Stomach (tissue), 8 donors: ENCODE measurements at regions not wholly inside any gene's neighbourhood (a gene's known extent, or its start where the extent isn't known, plus 50 kb on each side); places are given as distances from the start of the nearest gene placed in this dataset.

Experiments used
- DNase-seq, 2 donors: peaks; one replicate each; pipeline versions ENCODE4 v3.0.0 to v3.0.0-alpha.2; 2013 to 2019
- H3K27ac ChIP-seq, 5 donors: fragments of 200-600 bp in 4 of 5; sonication (generic) in 4 of 5; one replicate each; pipeline ENCODE4 v1.5.1; 2013 to 2019; ENCODE audit warnings: mild to moderate bottlenecking in 1 of 5, moderate library complexity in 1 of 5
- H3K27me3 ChIP-seq, 3 donors: fragments of 200-600 bp; sonication (generic); one replicate each; pipeline ENCODE4 v1.5.1; 2017 to 2019; ENCODE audit warnings: mixed run types in 1 of 3
- H3K36me3 ChIP-seq, 4 donors: fragments of 200-600 bp; sonication (generic); 1 replicate in 3 of 4; 2 replicates in 1 of 4; pipeline ENCODE4 v1.5.1; 2016 to 2019
- H3K4me1 ChIP-seq, 4 donors: fragments of 200-600 bp; sonication (generic); one replicate each; pipeline ENCODE4 v1.5.1; 2016 to 2019
- H3K4me3 ChIP-seq, 4 donors: fragments of 200-600 bp; sonication (generic) in 3 of 4; one replicate each; pipeline ENCODE4 v1.5.1; 2016 to 2019; ENCODE audit warnings: mild to moderate bottlenecking in 1 of 4
- H3K9me3 ChIP-seq, 4 donors: fragments of 200-600 bp; sonication (generic); one replicate each; pipeline ENCODE4 v1.5.1; 2016 to 2019
- EP300 ChIP-seq: sonication (generic); formaldehyde crosslinking; IDR thresholded peaks from one replicate; pipeline ENCODE4 v1.6.1; 2017; ENCODE audit warnings: antibody characterized with exemption
- POLR2A ChIP-seq, 4 donors: fragments of 450-650 bp; IDR thresholded peaks; one replicate each; pipeline ENCODE4 v1.6.1; 2016; ENCODE audit warnings: antibody characterized with exemption in 4 of 4, control low read depth in 2 of 4, mild to moderate bottlenecking in 1 of 4, moderate library complexity in 1 of 4
- POLR2AphosphoS5 ChIP-seq, 3 donors: sonication (generic); formaldehyde crosslinking; IDR thresholded peaks; one replicate each; pipeline ENCODE4 v1.6.1; 2016; ENCODE audit warnings: antibody characterized with exemption in 3 of 3
- WGBS, 5 donors: extraction: QIAGEN DNeasy Blood & Tissue Kit in 3 of 5; methylation state at CpG; one replicate each; pipeline versions ENCODE4 v1.1.5 to v1.1.7; 2013 to 2018; 5-methylcytosine and 5-hydroxymethylcytosine counted together
- intact Hi-C: fragments of 100-400 bp; cut with DNase I; formaldehyde crosslinking; loops from one replicate; pipeline ENCODE4 v1.15.1; 2023; ENCODE audit warnings: low total_unique reads
- TF ChIP-seq, protein P1 (sequence below), 7 experiments: fragments of 450-650 bp in 4 of 7; fragments of 200-600 bp in 3 of 7; sonication (generic) in 3 of 7; IDR thresholded peaks; one replicate each; pipeline ENCODE4 v1.5.1; 2016 to 2019; ENCODE audit warnings: antibody characterized with exemption in 7 of 7, control low read depth in 2 of 7, mild to moderate bottlenecking in 1 of 7
- donor health status: healthy with polysubstance abuse.
- donor health status: Bipolar disorder and iron deficiency.
- donor health status: healthy.

- TF ChIP-seq POLR2A (IDR thresholded peaks at IDR 0.05) (no peak), EP300 (no peak), POLR2AphosphoS5 (IDR thresholded peaks at IDR 0.05) (no peak)
- TF ChIP-seq, protein P1, sequence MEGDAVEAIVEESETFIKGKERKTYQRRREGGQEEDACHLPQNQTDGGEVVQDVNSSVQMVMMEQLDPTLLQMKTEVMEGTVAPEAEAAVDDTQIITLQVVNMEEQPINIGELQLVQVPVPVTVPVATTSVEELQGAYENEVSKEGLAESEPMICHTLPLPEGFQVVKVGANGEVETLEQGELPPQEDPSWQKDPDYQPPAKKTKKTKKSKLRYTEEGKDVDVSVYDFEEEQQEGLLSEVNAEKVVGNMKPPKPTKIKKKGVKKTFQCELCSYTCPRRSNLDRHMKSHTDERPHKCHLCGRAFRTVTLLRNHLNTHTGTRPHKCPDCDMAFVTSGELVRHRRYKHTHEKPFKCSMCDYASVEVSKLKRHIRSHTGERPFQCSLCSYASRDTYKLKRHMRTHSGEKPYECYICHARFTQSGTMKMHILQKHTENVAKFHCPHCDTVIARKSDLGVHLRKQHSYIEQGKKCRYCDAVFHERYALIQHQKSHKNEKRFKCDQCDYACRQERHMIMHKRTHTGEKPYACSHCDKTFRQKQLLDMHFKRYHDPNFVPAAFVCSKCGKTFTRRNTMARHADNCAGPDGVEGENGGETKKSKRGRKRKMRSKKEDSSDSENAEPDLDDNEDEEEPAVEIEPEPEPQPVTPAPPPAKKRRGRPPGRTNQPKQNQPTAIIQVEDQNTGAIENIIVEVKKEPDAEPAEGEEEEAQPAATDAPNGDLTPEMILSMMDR (IDR thresholded peaks at IDR 0.05): no peak
- H3K4me1 ChIP-seq: no peaks in the 10 kb centered on the region
These were observed 478.5 kb downstream of the QKI start for GRCh38 chr6:163892824-163893561.

GRCh38 chr6:163889904-163890514 lies 475.5 kb downstream of the QKI start:
- no peaks in the 10 kb centered on the region for H3K4me1 ChIP-seq
- no peaks in the 10 kb centered on the region for H3K27me3 ChIP-seq
- intact Hi-C loops: no loop called here
- DNase-seq: no peak
- 74 to 83% (median 79%) methylated on average over 3 of the region's 3 CpGs for WGBS, 5 donors
- H3K27ac ChIP-seq: no peak overlapping the region
- TF ChIP-seq POLR2AphosphoS5 (IDR thresholded peaks at IDR 0.05) (no peak), POLR2A (IDR thresholded peaks at IDR 0.05) (no peak), EP300 (no peak)
- TF ChIP-seq, protein P1 (IDR thresholded peaks at IDR 0.05): no peak
- H3K36me3 ChIP-seq: no peaks in the 10 kb centered on the region
- no peaks in the 10 kb centered on the region for H3K9me3 ChIP-seq
- no peak overlapping the region for H3K4me3 ChIP-seq

More at GRCh38 chr6:163892824-163893561, 478.5 kb downstream of the QKI start:
- WGBS, 5 donors: 81 to 89% (median 87%) methylated on average over 12 of the region's 12 CpGs
- H3K36me3 ChIP-seq: no peaks in the 10 kb centered on the region
- H3K4me3 ChIP-seq: no peak overlapping the region
- H3K27me3 ChIP-seq: no peaks in the 10 kb centered on the region
- no peak for DNase-seq
- H3K27ac ChIP-seq: no peak overlapping the region
- H3K9me3 ChIP-seq: no peaks in the 10 kb centered on the region
- intact Hi-C loops: no loop called here

GRCh38 chr6:163888030-163888819 lies 473.7 kb downstream of the QKI start:
- TF ChIP-seq EP300 (no peak), POLR2AphosphoS5 (IDR thresholded peaks at IDR 0.05) (no peak), POLR2A (IDR thresholded peaks at IDR 0.05) (no peak)
- TF ChIP-seq, protein P1 (IDR thresholded peaks at IDR 0.05): no peak
- no peak overlapping the region for H3K27ac ChIP-seq
- H3K27me3 ChIP-seq: no peaks in the 10 kb centered on the region
- H3K36me3 ChIP-seq: no peaks in the 10 kb centered on the region
- 76 to 94% (median 84%) methylated on average over 2 of the region's 2 CpGs for WGBS, 5 donors
- H3K4me3 ChIP-seq: no peak overlapping the region
- H3K9me3 ChIP-seq: no peaks in the 10 kb centered on the region
- intact Hi-C loops: no loop called here
- H3K4me1 ChIP-seq: no peaks in the 10 kb centered on the region
- DNase-seq: no peak

DNA sequence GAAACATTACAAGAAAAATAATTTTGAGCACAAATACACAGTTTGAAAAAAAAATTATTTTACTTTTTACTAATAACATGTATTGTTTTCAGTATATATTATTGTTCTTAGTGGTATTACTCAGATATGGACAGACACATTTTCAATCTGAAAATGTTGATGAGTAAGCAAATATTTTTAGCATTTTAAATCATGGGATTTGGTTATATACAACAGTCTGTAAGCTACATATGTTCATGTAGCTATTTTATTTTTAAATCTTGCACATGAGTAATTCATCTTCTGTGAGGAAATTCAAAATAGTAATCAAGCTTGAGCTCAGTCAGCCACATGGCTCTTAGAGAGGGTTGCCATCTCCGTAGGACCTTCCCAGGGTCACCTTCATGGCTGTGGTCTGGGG lies 471.9 kb downstream of the QKI start:
- no peak for TF ChIP-seq EP300
- Histone ChIP-seq H3K27me3 (no peaks in the 10 kb centered on the region), H3K4me1 (no peaks in the 10 kb centered on the region), H3K27ac (no peak overlapping the region), H3K36me3 (no peaks in the 10 kb centered on the region), H3K4me3 (no peak overlapping the region), H3K9me3 (no peaks in the 10 kb centered on the region)
- 73 to 92% (median 77%) methylated on average over 1 of the region's 1 CpG for WGBS, 5 donors
- no peak for DNase-seq
- intact Hi-C loops: no loop called here
